NOMO-1 treated with dmso at 0.1 percent for 144 hours (cell line): ENCODE measurements at regions not wholly inside any gene's neighbourhood (a gene's known extent, or its start where the extent isn't known, plus 50 kb on each side); places are given as distances from the start of the nearest gene placed in this dataset.
A peak's percentile ranks its signal among the peaks of the same experiment; 100 is the strongest.
"Not testable (repeated sequence)": the region's sequence is repeated elsewhere in the genome, so short reads cannot be mapped to it uniquely, and the experiment has no call there.

ENCODE experiments used
- DNase-seq: peaks from one replicate; lab custom pipeline; 2025; ENCODE audit not compliant: unreplicated experiment; lab: John Stamatoyannopoulos, UW

GRCh38 chr5:33205079-33205478 lies 235.7 kb upstream of the TARS1 start:
- DNase-seq = no peak

GRCh38 chr5:33205727-33206410 lies 234.9 kb upstream of the TARS1 start:
- DNase-seq = no peak

GRCh38 chr5:33206962-33207506 lies 233.7 kb upstream of the TARS1 start:
- no peak for DNase-seq

- DNase-seq = no peak
These were observed 231.5 kb upstream of the TARS1 start for GRCh38 chr5:33209252-33209651.

- DNase-seq = not testable (repeated sequence)
These were observed 230.5 kb upstream of the TARS1 start for GRCh38 chr5:33210221-33210620.

GRCh38 chr5:33210978-33211377 lies 229.8 kb upstream of the TARS1 start:
- DNase-seq = no peak

GRCh38 chr5:33212439-33212838 lies 228.3 kb upstream of the TARS1 start:
- DNase-seq = no peak

- DNase-seq = peak; percentile 30
These were observed 227.9 kb upstream of the TARS1 start for GRCh38 chr5:33212900-33213299.

- DNase-seq = no peak
These were observed 217.0 kb upstream of the TARS1 start for GRCh38 chr5:33223563-33224284.

GRCh38 chr5:33224285-33224961 lies 216.3 kb upstream of the TARS1 start:
- no peak for DNase-seq

- no peak for DNase-seq
These were observed 213.5 kb upstream of the TARS1 start for GRCh38 chr5:33227247-33227646.

- no peak for DNase-seq
These were observed 213.0 kb upstream of the TARS1 start for GRCh38 chr5:33227746-33228145.

- no peak for DNase-seq
These were observed 212.6 kb upstream of the TARS1 start for GRCh38 chr5:33228149-33228548.

- DNase-seq = no peak
These were observed 211.5 kb upstream of the TARS1 start for GRCh38 chr5:33229216-33229615.

- no peak for DNase-seq
These were observed 210.2 kb upstream of the TARS1 start for GRCh38 chr5:33230467-33231078.

GRCh38 chr5:33231214-33231710 lies 209.5 kb upstream of the TARS1 start:
- DNase-seq = no peak

- no peak for DNase-seq
These were observed 208.8 kb upstream of the TARS1 start for GRCh38 chr5:33231935-33232334.

- DNase-seq = no peak
These were observed 207.8 kb upstream of the TARS1 start for GRCh38 chr5:33232731-33233505.

- no peak for DNase-seq
These were observed 205.5 kb upstream of the TARS1 start for GRCh38 chr5:33235304-33235703.

- no peak for DNase-seq
These were observed 204.9 kb upstream of the TARS1 start for GRCh38 chr5:33235824-33236223.
